MM.1S (cell line): ENCODE measurements at regions not wholly inside any gene's neighbourhood (a gene's known extent, or its start where the extent isn't known, plus 50 kb on each side); places are given as distances from the start of the nearest gene placed in this dataset.

ENCODE experiments used
- CTCF ChIP-seq: fragments of 300-600 bp; sonication (generic); IDR thresholded peaks from 2 replicates; pipeline ENCODE4 v1.5.1; 2016; ENCODE audit warnings: antibody characterized with exemption, low read length, mixed read lengths
- EZH2 ChIP-seq: fragments of 300-600 bp; sonication (generic); optimal IDR thresholded peaks from 2 replicates; pipeline ENCODE3; 2017; ENCODE audit warnings: low read depth, mild to moderate bottlenecking, antibody characterized with exemption, low read length, mixed read lengths

- TF ChIP-seq EZH2, result no peak
- TF ChIP-seq CTCF, result no peak
These were observed 358.0 kb upstream of the CADM2 start for GRCh38 chr3:84600703-84601225.
